Fibroblast of the aortic adventitia (primary cell): ENCODE measurements at regions not wholly inside any gene's neighbourhood (a gene's known extent, or its start where the extent isn't known, plus 50 kb on each side); places are given as distances from the start of the nearest gene placed in this dataset.

Source experiments
- DNase-seq: peaks from one replicate; pipeline ENCODE4 v3.0.0-alpha.2; 2010; ENCODE audit warnings: low read depth
- H3K4me3 ChIP-seq: 2 replicates; pipeline ENCODE4 v1.5.1; 2011; ENCODE audit warnings: low read depth, mild to moderate bottlenecking, control low read depth, low read length, moderate library complexity
- CTCF ChIP-seq: IDR thresholded peaks from 2 replicates; pipeline ENCODE4 v1.5.1; 2011; ENCODE audit warnings: mild to moderate bottlenecking, low read length, control low read depth, inconsistent platforms; ENCODE audit not compliant: insufficient read depth

GRCh38 chr10:130666215-130666614 is 530.0 kb downstream of the GLRX3 start:
- TF ChIP-seq CTCF, result no peak
- DNase-seq, result no peak
- no peak overlapping the region for H3K4me3 ChIP-seq

GRCh38 chr10:130686689-130687300 is 550.6 kb downstream of the GLRX3 start:
- no peak overlapping the region for H3K4me3 ChIP-seq
- no peak for TF ChIP-seq CTCF
- no peak for DNase-seq

DNA sequence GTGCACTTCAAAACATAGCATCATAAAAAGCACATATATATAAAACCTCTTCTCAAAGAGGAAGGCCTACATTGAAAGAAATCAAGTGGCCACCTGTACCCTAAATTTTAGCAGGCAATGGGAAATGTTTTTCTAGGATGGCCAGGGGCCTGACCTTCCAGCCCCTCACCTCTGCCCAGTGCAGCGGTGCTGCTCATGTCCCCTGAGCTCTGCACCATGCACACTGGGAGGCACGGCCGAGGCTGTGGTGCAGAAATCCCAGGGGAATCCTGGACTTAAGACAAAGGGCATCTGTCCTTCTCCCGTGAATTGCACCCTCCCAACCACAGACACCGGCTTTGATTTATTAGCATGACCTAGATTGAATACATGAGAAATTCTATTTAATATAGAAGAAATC is 551.4 kb downstream of the GLRX3 start:
- TF ChIP-seq CTCF, result no peak
- H3K4me3 ChIP-seq, result no peak overlapping the region
- DNase-seq, result no peak

GRCh38 chr10:130689743-130690626 is 553.8 kb downstream of the GLRX3 start:
- TF ChIP-seq CTCF, result no peak
- no peak overlapping the region for H3K4me3 ChIP-seq
- DNase-seq, result no peak

- no peak for TF ChIP-seq CTCF
- H3K4me3 ChIP-seq, result no peak overlapping the region
- DNase-seq, result no peak
Observed at GRCh38 chr10:130691776-130692175, 555.6 kb downstream of the GLRX3 start.

GRCh38 chr10:130696870-130697269 is 560.7 kb downstream of the GLRX3 start:
- no peak for DNase-seq
- no peak overlapping the region for H3K4me3 ChIP-seq
- TF ChIP-seq CTCF, result no peak
